RPMI8226 (cell line): ENCODE measurements at regions not wholly inside any gene's neighbourhood (a gene's known extent, or its start where the extent isn't known, plus 50 kb on each side); places are given as distances from the start of the nearest gene placed in this dataset.

ENCODE experiments used
- DNase-seq: peaks from one replicate; pipeline ENCODE4 v3.0.0-alpha.2; 2015

GRCh38 chr2:105592288-105592687 is 152.4 kb upstream of the NCK2 start:
- no peak for DNase-seq

DNA sequence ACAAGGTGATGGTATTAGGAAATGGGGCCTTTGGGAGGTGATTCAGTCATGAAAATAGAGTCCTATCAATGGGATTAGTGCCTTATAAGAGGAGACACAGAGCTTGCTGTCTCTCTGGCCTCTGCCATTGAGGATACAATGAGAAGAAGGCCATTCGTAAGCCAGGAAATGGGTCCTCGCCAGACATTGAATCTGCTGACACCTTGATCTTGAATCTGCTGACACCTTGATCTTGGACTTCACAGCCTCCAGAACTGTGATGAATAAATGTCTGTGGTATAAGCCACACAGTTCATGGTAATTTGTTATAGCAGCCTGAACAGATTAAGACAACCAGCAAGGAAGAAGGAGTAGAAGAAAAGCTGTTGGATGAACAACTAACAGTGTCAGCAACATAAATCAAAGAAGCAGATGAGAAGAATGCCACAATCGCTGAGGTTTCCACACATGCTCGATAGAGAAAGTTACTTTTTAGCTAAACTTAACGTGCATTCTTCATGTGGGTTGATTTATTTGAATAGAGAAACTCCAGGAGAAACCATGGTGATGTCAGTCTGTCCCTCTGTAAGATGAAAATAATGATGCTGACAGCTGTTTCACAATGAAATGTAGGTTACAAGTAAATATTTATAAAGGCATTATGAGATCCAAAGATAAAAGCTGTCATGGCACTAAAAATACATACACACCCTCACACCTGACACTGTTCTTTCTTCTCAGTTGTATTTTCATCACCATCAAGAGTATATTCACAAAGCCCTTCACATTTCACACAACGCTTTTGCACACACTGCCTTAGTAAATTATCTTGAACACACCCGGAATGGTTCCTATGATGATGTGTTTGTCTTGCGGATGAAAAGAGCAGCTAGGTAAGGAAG is 153.7 kb upstream of the NCK2 start:
- DNase-seq = peak; percentile 59

DNA sequence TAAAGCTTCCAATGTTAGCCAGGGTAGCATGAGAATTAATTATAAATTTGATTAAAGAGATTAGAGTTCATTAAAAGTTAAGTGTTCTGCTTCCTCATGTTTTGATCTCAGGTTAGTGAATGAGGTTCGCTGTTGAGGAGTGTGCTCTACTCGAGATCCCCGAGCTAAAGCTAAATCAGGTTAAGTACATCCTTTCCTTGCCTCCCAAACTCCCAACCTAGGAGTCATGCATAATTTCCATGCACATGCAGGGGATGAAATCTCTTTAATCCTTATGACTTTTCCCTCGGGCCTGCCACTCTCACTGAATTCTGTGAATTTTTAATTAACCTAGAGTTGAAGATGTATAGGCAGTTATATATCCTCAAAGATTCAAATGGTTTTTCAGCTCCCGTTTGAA is 156.1 kb upstream of the NCK2 start:
- DNase-seq = no peak

DNA sequence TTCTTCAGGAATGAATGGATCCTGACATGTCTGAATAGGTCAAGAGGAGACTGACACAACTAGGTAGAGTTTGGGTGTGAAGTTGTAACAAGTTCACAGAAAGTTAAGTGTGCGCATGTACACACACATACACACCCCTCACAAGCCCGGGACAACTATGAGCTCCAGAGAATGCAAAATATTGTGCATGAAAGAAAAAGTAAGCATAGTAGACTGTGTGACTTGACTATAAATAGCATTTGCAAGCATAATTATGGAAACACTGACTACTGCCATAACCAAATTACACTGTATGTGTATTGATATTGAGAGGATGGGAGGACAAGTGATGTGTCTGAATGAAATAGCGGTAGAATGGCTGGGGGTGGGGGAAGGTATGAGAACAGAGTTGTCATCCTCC is 157.1 kb upstream of the NCK2 start:
- no peak for DNase-seq

GRCh38 chr2:105584435-105585010 is 160.2 kb upstream of the NCK2 start:
- DNase-seq = no peak

DNA sequence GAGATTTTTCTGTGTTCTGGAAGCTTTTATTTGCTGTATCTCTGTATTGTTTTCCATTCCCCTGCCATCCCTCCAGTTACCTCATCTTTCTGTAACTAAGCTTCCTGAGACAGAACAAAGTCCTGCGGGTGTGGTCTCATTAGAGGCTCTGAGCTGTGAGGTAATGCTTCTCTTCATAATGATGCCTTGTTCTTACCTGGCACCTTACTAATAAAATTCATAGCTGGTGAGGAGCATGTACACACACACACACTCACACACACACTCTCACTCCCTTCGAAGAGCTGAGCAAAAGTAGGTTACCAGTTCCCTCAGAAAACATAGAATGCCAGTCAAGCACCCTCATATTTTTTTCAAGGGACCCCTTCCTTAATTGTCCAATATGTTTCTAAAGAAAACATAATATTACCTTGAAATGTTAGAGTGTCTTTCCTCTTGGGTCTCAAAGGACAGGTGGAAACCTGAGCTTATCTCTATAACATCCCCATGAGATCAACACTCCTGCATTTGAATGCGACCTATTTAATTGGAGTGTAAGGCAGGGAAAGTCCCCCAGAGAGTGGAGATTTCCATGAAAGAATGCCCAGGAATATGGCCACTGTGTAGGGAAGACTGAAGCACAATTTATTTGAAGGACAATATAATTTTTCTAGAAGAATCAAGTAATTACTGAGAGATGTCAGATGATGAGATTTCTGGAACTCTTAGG is 161.6 kb upstream of the NCK2 start:
- no peak for DNase-seq

GRCh38 chr2:105581555-105581944 is 163.2 kb upstream of the NCK2 start:
- no peak for DNase-seq

GRCh38 chr2:105580870-105581554 is 163.7 kb upstream of the NCK2 start:
- DNase-seq = no peak

- no peak for DNase-seq
Observed at GRCh38 chr2:105580216-105580615, 164.5 kb upstream of the NCK2 start.

DNA sequence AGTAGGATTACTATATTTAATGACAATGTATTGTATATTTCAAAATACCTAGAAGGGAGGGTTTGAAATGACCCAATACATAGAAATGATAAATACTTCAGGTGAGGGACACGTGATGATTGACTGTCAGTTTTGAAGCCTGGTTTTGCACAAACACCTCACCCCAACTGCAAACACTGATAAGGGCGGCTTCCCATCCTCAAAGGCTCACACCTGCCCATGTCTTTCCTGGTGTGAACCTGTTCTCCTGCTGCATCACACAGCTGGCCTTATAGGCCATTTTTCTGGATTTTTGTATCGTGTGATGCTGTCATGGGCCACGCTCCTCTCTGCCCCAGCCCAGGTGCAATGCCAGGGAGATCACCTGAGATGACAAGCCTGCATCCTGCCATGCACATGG is 166.5 kb upstream of the NCK2 start:
- no peak for DNase-seq

GRCh38 chr2:105577762-105578161 is 166.9 kb upstream of the NCK2 start:
- DNase-seq = no peak

- peak; percentile 65 for DNase-seq
Observed at GRCh38 chr2:105576440-105577241, 168.1 kb upstream of the NCK2 start.

GRCh38 chr2:105576050-105576439 is 168.7 kb upstream of the NCK2 start:
- DNase-seq = no peak

- no peak for DNase-seq
Observed at GRCh38 chr2:105575499-105576025, 169.2 kb upstream of the NCK2 start.

DNA sequence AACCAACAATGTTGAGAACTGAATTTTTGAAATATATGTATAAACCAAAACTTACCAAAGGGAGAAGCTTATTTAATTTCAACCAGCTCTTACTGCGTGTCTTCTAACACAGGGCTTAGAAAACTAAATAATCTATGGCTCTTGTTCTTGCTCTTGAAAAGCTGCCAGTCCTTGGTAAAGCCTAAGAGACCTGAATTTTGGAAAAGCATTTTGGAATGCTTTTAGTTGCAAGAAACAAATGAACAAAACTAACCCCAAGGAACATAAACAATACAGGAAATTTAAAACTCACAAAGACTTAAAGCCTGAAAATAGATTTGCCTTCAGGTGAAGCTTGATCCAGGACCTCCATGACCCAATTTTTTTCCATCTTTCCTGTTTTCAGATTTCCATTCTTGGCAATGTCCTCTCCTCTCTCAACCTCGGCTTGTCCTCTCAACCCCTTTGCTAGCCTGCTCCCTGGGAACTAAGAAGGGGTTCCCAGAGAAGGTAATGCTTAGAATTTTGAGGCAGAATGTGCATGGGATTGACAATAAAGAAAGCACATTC is 169.8 kb upstream of the NCK2 start:
- DNase-seq = no peak

GRCh38 chr2:105573910-105574655 is 170.6 kb upstream of the NCK2 start:
- DNase-seq = peak; percentile 87

DNA sequence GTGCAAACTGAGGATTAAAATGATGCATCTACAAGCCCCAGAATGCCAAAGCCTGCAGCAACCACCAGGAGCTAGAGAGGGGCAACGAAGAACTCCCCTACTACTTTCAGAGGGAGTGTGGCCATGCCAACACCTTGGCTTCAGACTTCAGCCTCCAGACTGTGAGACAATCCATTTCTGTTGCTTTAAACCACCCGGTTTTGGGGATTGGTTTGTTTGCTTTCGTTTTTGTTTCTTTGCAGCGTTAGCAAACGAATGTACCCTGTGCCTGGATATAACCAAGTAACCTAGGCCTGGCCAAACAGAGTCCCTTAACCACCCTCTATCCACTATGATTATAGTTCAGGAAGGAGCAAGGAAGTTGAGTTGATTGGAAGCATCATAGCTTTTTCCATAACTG is 171.2 kb upstream of the NCK2 start:
- peak; percentile 78 for DNase-seq

DNA sequence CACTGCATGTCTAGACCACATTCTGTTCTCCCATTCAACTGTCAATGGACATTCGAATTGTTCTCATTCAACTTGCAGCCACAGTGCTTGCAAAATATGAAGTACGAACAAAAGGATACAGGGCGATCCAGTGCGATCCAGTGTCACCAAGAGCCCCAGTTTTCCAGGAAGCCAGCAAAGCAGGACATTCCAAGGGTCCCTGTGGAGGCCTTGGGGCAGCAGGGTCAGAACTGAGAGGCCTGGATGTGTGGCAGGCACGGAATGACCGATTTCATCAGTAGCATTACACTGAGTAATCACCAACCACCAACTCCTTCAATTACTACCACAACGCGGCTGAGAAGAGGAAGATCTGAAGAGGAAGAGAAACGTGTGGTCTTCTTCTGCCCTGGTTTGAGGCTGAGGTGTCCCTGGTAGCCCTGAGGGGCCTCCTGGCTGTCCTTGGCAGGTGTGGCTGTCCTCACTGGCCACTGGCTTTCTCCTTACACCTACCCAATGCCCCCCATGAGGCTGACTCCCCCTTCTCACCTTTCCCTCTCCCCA is 172.7 kb upstream of the FHL2 start:
- peak; percentile 47 for DNase-seq

DNA sequence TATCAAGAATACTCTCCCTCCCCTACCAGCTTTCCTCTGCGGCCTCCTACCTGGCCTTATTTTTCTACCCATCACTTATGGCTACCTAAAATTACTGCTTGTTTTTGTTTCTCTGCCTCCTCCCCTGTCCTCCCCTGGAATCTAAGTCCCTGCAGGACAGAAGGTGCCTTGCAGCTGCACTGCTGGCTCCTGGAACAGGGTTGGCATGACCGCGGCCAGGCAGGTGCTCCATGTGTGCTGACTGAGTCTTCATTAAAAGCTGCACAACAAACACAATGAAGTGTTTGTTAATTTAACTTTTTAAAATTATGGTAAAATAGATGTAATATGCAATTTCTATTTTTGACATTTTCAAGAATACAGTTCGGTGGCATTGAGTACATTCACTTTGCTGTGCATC is 171.9 kb upstream of the FHL2 start:
- DNase-seq = peak; percentile 33

DNA sequence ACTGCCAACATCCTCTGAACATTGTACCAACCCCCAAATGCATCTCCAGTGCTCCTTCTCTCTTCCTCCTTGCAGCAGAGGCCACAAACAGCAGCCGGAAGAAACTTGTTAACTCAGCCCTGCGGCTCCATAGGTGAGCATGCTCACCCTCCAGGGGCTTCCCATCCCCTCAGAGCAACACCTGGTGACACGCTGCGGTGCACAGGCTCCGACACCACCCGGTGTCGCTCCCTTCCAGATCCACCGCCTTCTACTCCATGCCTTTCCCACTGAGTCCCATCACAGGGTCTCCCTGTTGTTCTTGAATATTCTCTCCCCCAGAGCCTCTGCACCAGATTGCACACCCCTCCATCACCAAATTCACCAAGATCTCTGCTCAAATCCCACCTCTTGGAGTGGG is 171.5 kb upstream of the FHL2 start:
- DNase-seq = no peak

GRCh38 chr2:105569606-105570005 is 170.8 kb upstream of the FHL2 start:
- DNase-seq = no peak
